Uterus (tissue), 3 donors: ENCODE measurements at regions not wholly inside any gene's neighbourhood (a gene's known extent, or its start where the extent isn't known, plus 50 kb on each side); places are given as distances from the start of the nearest gene placed in this dataset.

Source experiments
- DNase-seq, 2 donors: peaks; one replicate each; pipeline ENCODE4 v3.0.0-alpha.2; 2019 to 2020
- H3K27ac ChIP-seq, 2 donors: fragments of 200-600 bp; sonication (generic); 1 replicate in 1 of 2; 2 replicates in 1 of 2; pipeline ENCODE4 v1.5.1; 2016 to 2018
- H3K27me3 ChIP-seq, 2 donors: fragments of 200-600 bp; sonication (generic); one replicate each; pipeline ENCODE4 v1.5.1; 2018 to 2019; ENCODE audit warnings: control low read depth in 1 of 2
- H3K36me3 ChIP-seq, 2 donors: fragments of 200-600 bp; sonication (generic); one replicate each; pipeline ENCODE4 v1.5.1; 2019; ENCODE audit warnings: control low read depth in 1 of 2
- H3K4me1 ChIP-seq, 2 donors: fragments of 200-600 bp; sonication (generic); one replicate each; pipeline ENCODE4 v1.5.1; 2018 to 2019; ENCODE audit warnings: control low read depth in 1 of 2
- H3K4me3 ChIP-seq, 2 donors: fragments of 200-600 bp; sonication (generic); 1 replicate in 1 of 2; 2 replicates in 1 of 2; pipeline ENCODE4 v1.5.1; 2018 to 2019; ENCODE audit warnings: mild to moderate bottlenecking in 1 of 2
- H3K9me3 ChIP-seq, 2 donors: fragments of 200-600 bp; sonication (generic); one replicate each; pipeline ENCODE4 v1.5.1; 2019; ENCODE audit warnings: control low read depth in 1 of 2
- CTCF ChIP-seq, 4 experiments: fragments of 200-600 bp in 2 of 4; fragments of 450-650 bp in 2 of 4; sonication (generic) in 2 of 4; IDR thresholded peaks; one replicate each; pipeline ENCODE4 v1.5.1; 2016 to 2019; ENCODE audit warnings: antibody characterized with exemption in 4 of 4, mild to moderate bottlenecking in 2 of 4, moderate library complexity in 1 of 4
- POLR2A ChIP-seq, 2 donors: fragments of 450-650 bp; IDR thresholded peaks; one replicate each; pipeline ENCODE4 v1.6.1; 2016; ENCODE audit warnings: antibody characterized with exemption in 2 of 2, mild to moderate bottlenecking in 1 of 2, moderate library complexity in 1 of 2
- intact Hi-C: fragments of 100-400 bp; cut with DNase I; formaldehyde crosslinking; loops from one replicate; pipeline ENCODE4 v1.15.1; 2023; ENCODE audit warnings: low total_unique reads
- donor health status: DM: yes; HTN: yes; CAD: no.

GRCh38 chr10:123544986-123545385, 121.2 kb upstream of the GPR26 start:
- Histone ChIP-seq H3K4me3 (no peak overlapping the region), H3K4me1 (no peaks in the 10 kb centered on the region), H3K36me3 (no peaks in the 10 kb centered on the region), H3K9me3 (peaks cover 0 to 2% of the 10 kb centered on the region in 2 donors), H3K27me3 (peaks cover 0 to 4% of the 10 kb centered on the region in 2 donors), H3K27ac (no peak overlapping the region)
- TF ChIP-seq CTCF (IDR thresholded peaks at IDR 0.05) (no peak), POLR2A (IDR thresholded peaks at IDR 0.05) (no peak)
- intact Hi-C loops = no loop called here
- no peak for DNase-seq

DNA sequence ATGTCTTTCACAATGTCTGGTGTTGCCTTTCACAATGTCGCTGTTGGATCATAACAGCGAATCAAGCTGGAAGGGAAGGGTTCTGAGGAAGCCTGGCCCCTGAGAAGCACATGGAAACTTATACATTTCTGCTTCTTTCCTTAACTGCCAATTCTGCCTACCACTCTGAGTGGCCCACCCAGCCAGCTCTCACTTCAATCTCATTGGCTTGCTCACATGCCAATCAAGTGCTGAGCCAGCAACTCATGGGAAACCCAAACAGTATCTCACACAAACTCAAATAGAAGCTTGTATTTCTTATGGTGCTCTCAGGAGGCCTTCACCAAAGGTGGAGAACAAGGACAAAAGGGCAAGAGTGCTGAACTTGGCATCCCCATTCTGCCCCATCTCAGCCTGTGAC, 117.4 kb upstream of the GPR26 start:
- H3K9me3 ChIP-seq = no peaks in the 10 kb centered on the region
- no peak overlapping the region for H3K4me3 ChIP-seq
- no peak overlapping the region for H3K27ac ChIP-seq
- no peaks in the 10 kb centered on the region for H3K4me1 ChIP-seq
- intact Hi-C loops = no loop called here
- H3K36me3 ChIP-seq = no peaks in the 10 kb centered on the region
- no peaks in the 10 kb centered on the region for H3K27me3 ChIP-seq
- no peak for DNase-seq
- TF ChIP-seq CTCF (IDR thresholded peaks at IDR 0.05) = no peak
- no peak for TF ChIP-seq POLR2A (IDR thresholded peaks at IDR 0.05)

DNA sequence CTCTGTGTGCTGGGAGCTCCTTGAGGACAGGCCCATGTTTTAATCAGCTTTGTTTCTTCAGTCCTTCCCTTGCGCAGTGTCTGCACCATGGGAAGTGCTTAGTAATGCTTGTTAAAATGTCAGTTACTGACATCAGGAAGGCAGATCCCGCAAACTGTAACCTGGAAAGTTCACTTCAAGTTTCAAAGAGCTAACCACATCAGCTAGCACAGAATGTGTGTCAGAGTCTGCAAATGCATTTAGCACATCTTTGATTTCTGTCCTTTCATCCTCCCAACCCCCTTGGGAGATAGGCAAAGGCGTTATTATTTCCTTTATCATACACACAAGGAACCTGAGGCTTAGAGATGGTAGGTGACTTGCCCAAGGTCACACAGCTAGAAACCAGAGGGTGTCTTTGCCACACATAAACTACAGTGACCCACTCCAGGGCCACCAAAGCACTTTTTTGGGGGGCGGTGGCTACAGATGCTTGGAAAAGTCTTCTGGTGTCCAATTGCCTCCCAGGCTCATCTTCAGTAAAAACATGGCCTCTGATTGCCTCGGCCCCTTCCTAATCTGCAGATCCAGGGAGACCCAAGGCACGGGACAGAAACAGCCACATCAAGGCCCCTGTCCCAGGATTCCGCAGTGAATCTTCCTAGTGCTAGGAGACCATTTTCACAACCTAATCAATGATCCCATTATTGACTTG, 116.2 kb upstream of the GPR26 start:
- no peaks in the 10 kb centered on the region for H3K36me3 ChIP-seq
- TF ChIP-seq POLR2A (IDR thresholded peaks at IDR 0.05) = no peak
- TF ChIP-seq CTCF (IDR thresholded peaks at IDR 0.05) = no peak
- intact Hi-C loops = loop anchor here (10.0 kb wide), 1 partner anchor 415 kb away; the partner anchor contains the start of gene HMX3
- no peaks in the 10 kb centered on the region for H3K9me3 ChIP-seq
- DNase-seq = no peak
- no peaks in the 10 kb centered on the region for H3K27me3 ChIP-seq
- H3K4me1 ChIP-seq = no peaks in the 10 kb centered on the region
- no peak overlapping the region for H3K27ac ChIP-seq
- no peak overlapping the region for H3K4me3 ChIP-seq

DNA sequence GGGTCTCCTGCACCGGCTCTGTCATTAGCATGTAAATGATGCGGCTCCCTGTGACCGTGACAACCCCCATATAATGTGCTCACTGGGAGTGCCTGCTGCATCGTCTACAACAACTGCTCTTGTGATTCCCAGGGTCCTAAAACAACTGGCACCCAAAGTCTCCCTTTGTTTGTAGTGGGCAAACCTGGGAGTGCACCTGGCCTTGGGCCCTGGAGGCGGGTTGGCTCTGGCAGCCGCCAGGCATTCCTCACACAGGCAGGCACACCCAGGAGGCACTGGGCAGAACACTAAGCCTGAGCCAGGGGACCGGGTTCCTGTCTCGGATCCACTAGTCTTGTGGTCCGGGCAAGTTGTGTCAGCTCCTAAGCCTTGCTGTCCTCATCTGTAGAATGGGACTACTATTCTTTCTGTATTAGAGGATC, 115.5 kb upstream of the GPR26 start:
- Histone ChIP-seq H3K27me3 (no peaks in the 10 kb centered on the region), H3K9me3 (no peaks in the 10 kb centered on the region)
- intact Hi-C loops = loop anchor here (10.0 kb wide), 1 partner anchor 416 kb away; the partner anchor contains the start of gene HMX3

More for the DNA sequence above, 115.5 kb upstream of the GPR26 start:
- Histone ChIP-seq H3K27ac (no peak overlapping the region), H3K36me3 (no peaks in the 10 kb centered on the region), H3K4me3 (no peak overlapping the region), H3K4me1 (no peaks in the 10 kb centered on the region)
- no peak for DNase-seq
- TF ChIP-seq CTCF (IDR thresholded peaks at IDR 0.05) (no peak), POLR2A (IDR thresholded peaks at IDR 0.05) (no peak)
